ENCODE measurements at regions not wholly inside any gene's neighbourhood (a gene's known extent, or its start where the extent isn't known, plus 50 kb on each side); places are given as distances from the start of the nearest gene placed in this dataset.

GRCh38 chr1:181159451-181160140 lies 71.1 kb downstream of the IER5 start:
- H3K27ac Mint-ChIP-seq: peak overlapping the region; percentile 71
- peaks cover 5% of the 10 kb centered on the region for H3K36me3 Mint-ChIP-seq (ENCODE audit: low read depth)
- intact Hi-C loops (cut with micrococcal nuclease): loop anchor here (1.0 kb wide), 1 partner anchor 10 kb away; no protein-coding TSS in a partner anchor
- H3K4me1 Mint-ChIP-seq: peaks cover 24% of the 10 kb centered on the region
- DNase-seq: peak; percentile 89
- peak overlapping the region; percentile 37 for H3K4me3 Mint-ChIP-seq
- H3K9me3 Mint-ChIP-seq: peaks cover 23% of the 10 kb centered on the region
- H3K27me3 Mint-ChIP-seq: peaks cover 21% of the 10 kb centered on the region

DNA sequence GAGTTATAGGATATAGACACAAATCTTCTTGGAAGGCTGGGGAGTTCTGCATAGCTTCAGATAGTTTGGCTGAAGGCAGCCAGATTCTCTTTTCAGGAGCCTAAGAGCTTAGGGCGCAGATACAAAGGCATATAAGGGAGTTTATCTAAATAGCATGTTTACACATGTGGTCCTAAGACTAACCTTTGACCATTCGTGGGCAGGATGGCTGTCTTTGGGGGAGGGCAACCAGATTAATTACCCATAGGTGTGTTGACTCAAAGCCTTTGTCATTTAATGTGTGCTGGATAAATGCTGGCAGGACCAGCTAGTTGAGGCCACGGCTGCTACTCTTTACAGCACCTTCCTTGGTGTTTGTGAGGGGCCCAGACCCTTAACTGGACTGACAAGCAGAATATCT lies 71.8 kb downstream of the IER5 start:
- intact Hi-C loops (cut with micrococcal nuclease): no loop called here
- peaks cover 26% of the 10 kb centered on the region for H3K9me3 Mint-ChIP-seq
- no peak for DNase-seq
- H3K4me3 Mint-ChIP-seq: no peak overlapping the region
- H3K4me1 Mint-ChIP-seq: peaks cover 24% of the 10 kb centered on the region
- H3K27ac Mint-ChIP-seq: peak overlapping the region; percentile 71
- H3K36me3 Mint-ChIP-seq (ENCODE audit: low read depth): peaks cover 5% of the 10 kb centered on the region
- H3K27me3 Mint-ChIP-seq: peaks cover 22% of the 10 kb centered on the region

- no peak for DNase-seq
- intact Hi-C loops (cut with micrococcal nuclease): no loop called here
Measured at GRCh38 chr1:181160998-181161870, 72.7 kb downstream of the IER5 start.

DNA sequence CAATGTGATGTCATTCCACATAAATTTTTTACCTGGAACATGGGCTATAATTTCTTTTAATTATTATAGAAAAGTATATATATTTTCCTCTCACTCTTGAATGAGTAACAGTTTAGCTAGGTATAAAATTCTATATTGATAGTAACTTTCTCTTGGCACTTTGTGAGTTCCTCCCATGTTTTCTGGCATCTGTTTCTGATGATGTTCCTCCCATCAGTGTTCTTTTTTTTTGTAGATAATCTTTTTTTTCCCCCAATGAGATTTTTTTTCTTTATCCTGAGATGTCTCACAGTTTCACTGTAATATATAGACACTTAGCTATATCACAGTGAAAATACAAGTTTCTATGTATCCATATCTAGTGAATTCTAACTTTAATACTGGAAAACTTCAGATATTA lies 75.2 kb downstream of the IER5 start:
- Mint-ChIP-seq H3K9me3 (peaks cover 26% of the 10 kb centered on the region), H3K36me3 (ENCODE audit: low read depth) (peaks cover 5% of the 10 kb centered on the region), H3K27me3 (peaks cover 16% of the 10 kb centered on the region), H3K4me3 (no peak overlapping the region), H3K4me1 (peaks cover 22% of the 10 kb centered on the region), H3K27ac (no peak overlapping the region)
- intact Hi-C loops (cut with micrococcal nuclease): no loop called here
- no peak for DNase-seq

More at GRCh38 chr1:181160998-181161870, 72.7 kb downstream of the IER5 start:
- Mint-ChIP-seq H3K4me3 (no peak overlapping the region), H3K27me3 (peaks cover 21% of the 10 kb centered on the region), H3K36me3 (ENCODE audit: low read depth) (peaks cover 5% of the 10 kb centered on the region), H3K27ac (peak overlapping the region; percentile 10), H3K9me3 (peaks cover 26% of the 10 kb centered on the region), H3K4me1 (peaks cover 24% of the 10 kb centered on the region)

GRCh38 chr1:181166377-181167196 lies 78.1 kb downstream of the IER5 start:
- Mint-ChIP-seq H3K4me3 (peak overlapping the region; percentile 8), H3K27ac (no peak overlapping the region), H3K27me3 (peaks cover 11% of the 10 kb centered on the region), H3K9me3 (peaks cover 20% of the 10 kb centered on the region), H3K36me3 (ENCODE audit: low read depth) (peaks cover 2% of the 10 kb centered on the region), H3K4me1 (peaks cover 3% of the 10 kb centered on the region)
- DNase-seq: peak; percentile 93
- intact Hi-C loops (cut with micrococcal nuclease): loop anchor here (1.0 kb wide), 6 partner anchors 24 to 650 kb away; no protein-coding TSS in a partner anchor

- intact Hi-C loops (cut with micrococcal nuclease): no loop called here
- Mint-ChIP-seq H3K4me1 (peaks cover 3% of the 10 kb centered on the region), H3K27ac (no peak overlapping the region), H3K36me3 (ENCODE audit: low read depth) (no peaks in the 10 kb centered on the region), H3K4me3 (no peak overlapping the region), H3K27me3 (peaks cover 11% of the 10 kb centered on the region), H3K9me3 (peaks cover 3% of the 10 kb centered on the region)
- DNase-seq: no peak
Measured at GRCh38 chr1:181169281-181169865, 80.9 kb downstream of the IER5 start.

DNA sequence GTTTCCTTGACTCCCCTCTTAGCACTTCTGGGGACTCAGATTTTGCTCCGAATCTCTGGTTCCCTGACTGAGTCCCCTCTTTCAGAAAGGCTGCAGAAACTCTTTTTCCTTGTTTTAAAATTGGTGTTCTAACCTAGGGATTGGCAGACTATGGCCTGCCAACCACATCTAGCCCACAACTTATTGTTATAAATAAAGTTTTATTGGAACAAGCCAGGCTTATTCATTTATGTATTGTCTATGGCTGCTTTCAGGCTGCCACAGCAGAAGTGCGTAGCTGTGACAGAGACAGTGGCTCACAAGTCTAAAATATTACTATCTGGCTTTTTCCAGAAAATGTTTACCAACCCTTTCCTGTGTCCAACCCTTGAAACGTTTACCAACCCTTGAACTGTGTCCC lies 81.7 kb downstream of the IER5 start:
- H3K4me3 Mint-ChIP-seq: no peak overlapping the region
- peaks cover 11% of the 10 kb centered on the region for H3K27me3 Mint-ChIP-seq

GRCh38 chr1:181172082-181172481 lies 83.6 kb downstream of the IER5 start:
- no peak for DNase-seq
- H3K4me3 Mint-ChIP-seq: no peak overlapping the region
- no peaks in the 10 kb centered on the region for H3K36me3 Mint-ChIP-seq (ENCODE audit: low read depth)
- no peaks in the 10 kb centered on the region for H3K4me1 Mint-ChIP-seq
- intact Hi-C loops (cut with micrococcal nuclease): no loop called here
- no peaks in the 10 kb centered on the region for H3K9me3 Mint-ChIP-seq
- H3K27ac Mint-ChIP-seq: no peak overlapping the region
- H3K27me3 Mint-ChIP-seq: peaks cover 9% of the 10 kb centered on the region

More for the DNA sequence above, 81.7 kb downstream of the IER5 start:
- intact Hi-C loops (cut with micrococcal nuclease): no loop called here
- Mint-ChIP-seq H3K27ac (no peak overlapping the region), H3K9me3 (no peaks in the 10 kb centered on the region), H3K36me3 (ENCODE audit: low read depth) (no peaks in the 10 kb centered on the region), H3K4me1 (peaks cover 3% of the 10 kb centered on the region)
- DNase-seq: no peak

- intact Hi-C loops (cut with micrococcal nuclease): no loop called here
- Mint-ChIP-seq H3K4me1 (no peaks in the 10 kb centered on the region), H3K4me3 (no peak overlapping the region), H3K27me3 (peaks cover 9% of the 10 kb centered on the region), H3K27ac (no peak overlapping the region), H3K36me3 (ENCODE audit: low read depth) (no peaks in the 10 kb centered on the region), H3K9me3 (no peaks in the 10 kb centered on the region)
- DNase-seq: no peak
Measured at GRCh38 chr1:181173761-181174447, 85.4 kb downstream of the IER5 start.

- H3K27me3 Mint-ChIP-seq: peaks cover 9% of the 10 kb centered on the region
Measured at GRCh38 chr1:181174861-181175260, 86.4 kb downstream of the IER5 start.

GRCh38 chr1:181175356-181175910 lies 86.9 kb downstream of the IER5 start:
- Mint-ChIP-seq H3K27me3 (peaks cover 12% of the 10 kb centered on the region), H3K9me3 (no peaks in the 10 kb centered on the region), H3K4me3 (no peak overlapping the region), H3K36me3 (ENCODE audit: low read depth) (no peaks in the 10 kb centered on the region), H3K27ac (no peak overlapping the region), H3K4me1 (peaks cover 9% of the 10 kb centered on the region)
- no peak for DNase-seq
- intact Hi-C loops (cut with micrococcal nuclease): no loop called here

More at GRCh38 chr1:181174861-181175260, 86.4 kb downstream of the IER5 start:
- no peaks in the 10 kb centered on the region for H3K36me3 Mint-ChIP-seq (ENCODE audit: low read depth)
- intact Hi-C loops (cut with micrococcal nuclease): no loop called here
- no peak overlapping the region for H3K4me3 Mint-ChIP-seq
- peaks cover 4% of the 10 kb centered on the region for H3K4me1 Mint-ChIP-seq
- no peak overlapping the region for H3K27ac Mint-ChIP-seq
- DNase-seq: no peak
- H3K9me3 Mint-ChIP-seq: no peaks in the 10 kb centered on the region

DNA sequence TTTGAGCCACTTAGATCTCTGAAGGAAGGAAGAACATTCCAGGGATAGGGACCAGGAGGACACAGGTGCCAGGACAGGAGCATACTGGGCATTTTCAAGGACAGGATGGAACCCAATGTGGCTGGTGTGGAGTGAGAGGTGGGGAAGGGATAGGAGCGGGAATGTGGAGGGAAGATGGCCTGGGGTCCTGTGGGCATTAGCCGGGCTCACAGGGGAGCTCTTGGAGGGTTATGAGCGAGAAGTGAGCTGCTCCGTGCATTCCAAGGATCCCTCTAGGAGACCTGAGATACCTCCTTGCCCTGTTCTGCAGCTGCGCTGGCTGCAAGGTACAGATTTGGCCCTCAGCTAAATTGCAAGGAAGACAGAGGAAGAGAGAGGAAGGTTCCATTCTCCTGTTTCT lies 87.5 kb downstream of the IER5 start:
- DNase-seq: no peak
- no peak overlapping the region for H3K4me3 Mint-ChIP-seq
- peaks cover 11% of the 10 kb centered on the region for H3K27me3 Mint-ChIP-seq
- H3K27ac Mint-ChIP-seq: no peak overlapping the region
- intact Hi-C loops (cut with micrococcal nuclease): no loop called here
- H3K36me3 Mint-ChIP-seq (ENCODE audit: low read depth): no peaks in the 10 kb centered on the region
- H3K4me1 Mint-ChIP-seq: peaks cover 9% of the 10 kb centered on the region
- no peaks in the 10 kb centered on the region for H3K9me3 Mint-ChIP-seq

Measured in activated CD4-positive, alpha-beta T cell treated with anti-CD3 and anti-CD28 coated beads, Interleukin-2, amount 10 ng/mL, durations not matched to agents 24 days and 14 days (primary cell).